T-cell (primary cell): ENCODE measurements at regions not wholly inside any gene's neighbourhood (a gene's known extent, or its start where the extent isn't known, plus 50 kb on each side); places are given as distances from the start of the nearest gene placed in this dataset.

ENCODE experiments used
- ATAC-seq, 4 experiments: fragments of 200-7000 bp in 3 of 4; fragments of 150-1000 bp in 1 of 4; cut with Tn5 transposase; replicated peaks in 1 of 4; 1 replicate in 3 of 4; 2 replicates in 1 of 4; pipeline ENCODE4 v1.10.0; 2021; ENCODE audit warnings: moderate library complexity in 3 of 4, mild to moderate bottlenecking in 2 of 4, moderate number of reproducible peaks in 1 of 4
- CTCF ChIA-PET, 2 donors: fragments of 300-600 bp; sonication (Branson Sonifier 250); formaldehyde crosslinking; loops; one replicate each; lab custom pipeline; 2022; ENCODE audit warnings: antibody characterized with exemption in 2 of 2; lab: Charles Lee
- POLR2A ChIA-PET, 2 donors: fragments of 300-600 bp; sonication (Branson Sonifier 250); formaldehyde crosslinking; loops; one replicate each; lab custom pipeline; 2022; ENCODE audit warnings: antibody characterized with exemption in 2 of 2; lab: Charles Lee
- DNase-seq, 35 experiments: peaks; one replicate each; pipeline versions ENCODE4 v3.0.0 to v3.0.0-alpha.2; 2013 to 2023
- H3K27ac ChIP-seq: one replicate; pipeline ENCODE4 v1.5.1; 2013; ENCODE audit warnings: low read length
- H3K27me3 ChIP-seq, 2 experiments: replicated peaks in 1 of 2; 1 replicate in 1 of 2; 2 replicates in 1 of 2; pipeline versions ENCODE4 v1.6.1 to v1.7.0; 2013; ENCODE audit warnings: low read length in 1 of 2, mixed read lengths in 1 of 2; ENCODE audit not compliant: control insufficient read depth in 2 of 2, insufficient read depth in 2 of 2; ENCODE audit errors: extremely low read depth in 1 of 2
- H3K36me3 ChIP-seq, 2 donors: 1 replicate in 1 of 2; 2 replicates in 1 of 2; pipeline versions ENCODE4 v1.6.1 to v1.7.0; 2013; ENCODE audit warnings: low read length in 1 of 2; ENCODE audit not compliant: control insufficient read depth in 2 of 2, insufficient read depth in 1 of 2; ENCODE audit errors: extremely low read depth in 1 of 2
- H3K4me1 ChIP-seq, 2 experiments: 1 replicate in 1 of 2; 2 replicates in 1 of 2; pipeline versions ENCODE4 v1.6.1 to v1.7.0; 2013; ENCODE audit warnings: low read length in 2 of 2, mixed read lengths in 1 of 2; ENCODE audit not compliant: insufficient read depth in 2 of 2, control insufficient read depth in 1 of 2; ENCODE audit errors: extremely low read depth in 1 of 2
- H3K4me3 ChIP-seq, 2 donors: 1 replicate in 1 of 2; 2 replicates in 1 of 2; pipeline versions ENCODE4 v1.5.1 to v1.7.0; 2013; ENCODE audit warnings: mild to moderate bottlenecking in 2 of 2, low read length in 1 of 2, moderate library complexity in 1 of 2; ENCODE audit not compliant: control insufficient read depth in 1 of 2; ENCODE audit errors: extremely low read depth in 1 of 2
- H3K9me3 ChIP-seq: 2 replicates; pipeline ENCODE4 v1.7.0; 2013
- H3K27ac Mint-ChIP-seq, 2 donors: one replicate each; pipeline ENCODE4 v1.8.0; 2020 to 2021; ENCODE audit warnings: mild to moderate bottlenecking in 2 of 2, mixed read lengths in 2 of 2
- H3K27me3 Mint-ChIP-seq, 2 donors: one replicate each; pipeline ENCODE4 v1.8.0; 2021 to 2022; ENCODE audit warnings: mixed read lengths in 2 of 2
- H3K36me3 Mint-ChIP-seq: one replicate; pipeline ENCODE4 v1.8.0; 2021; ENCODE audit warnings: mixed read lengths
- H3K4me1 Mint-ChIP-seq, 3 donors: one replicate each; pipeline ENCODE4 v1.8.0; 2020 to 2022; ENCODE audit warnings: mixed read lengths in 3 of 3, mild to moderate bottlenecking in 1 of 3
- H3K4me3 Mint-ChIP-seq, 3 donors: one replicate each; pipeline ENCODE4 v1.8.0; 2020 to 2022; ENCODE audit warnings: mild to moderate bottlenecking in 3 of 3, mixed read lengths in 3 of 3, moderate library complexity in 3 of 3
- H3K9me3 Mint-ChIP-seq, 3 donors: one replicate each; pipeline ENCODE4 v1.8.0; 2020 to 2022; ENCODE audit warnings: mixed read lengths in 3 of 3
- WGBS: methylation state at CpG from one replicate; pipeline ENCODE4 v1.1.5; 2013; ENCODE audit warnings: missing lambda C conversion rate; ENCODE audit not compliant: insufficient coverage; 5-methylcytosine and 5-hydroxymethylcytosine counted together

- DNase-seq (no peak), ATAC-seq (no peak)
- Histone ChIP-seq H3K4me3 (no peak overlapping the region), H3K36me3 (no peaks in the 10 kb centered on the region), H3K27ac (no peak overlapping the region), H3K4me1 (no peaks in the 10 kb centered on the region), H3K27me3 (peaks cover 0 to 5% of the 10 kb centered on the region in 2 experiments), H3K9me3 (no peaks in the 10 kb centered on the region)
- WGBS = 88% methylated on average over 1 of the region's 3 CpGs
- no peaks in the 10 kb centered on the region for H3K4me1 Mint-ChIP-seq
- ChIA-PET POLR2A (no interaction called here), CTCF (interaction anchor here in 1 of 2 donors (0.5 kb wide), 1 partner anchor 42 kb away, joined by 7 read pairs; no protein-coding TSS in a partner anchor)
- no peak overlapping the region for H3K4me3 Mint-ChIP-seq
- peaks cover 12 to 14% of the 10 kb centered on the region in 2 donors for H3K27me3 Mint-ChIP-seq
- H3K36me3 Mint-ChIP-seq = no peaks in the 10 kb centered on the region
- H3K27ac Mint-ChIP-seq = no peak overlapping the region
- H3K9me3 Mint-ChIP-seq = no peaks in the 10 kb centered on the region
Measured at GRCh38 chr13:79658333-79658975, 177.5 kb downstream of the NDFIP2 start.

DNA sequence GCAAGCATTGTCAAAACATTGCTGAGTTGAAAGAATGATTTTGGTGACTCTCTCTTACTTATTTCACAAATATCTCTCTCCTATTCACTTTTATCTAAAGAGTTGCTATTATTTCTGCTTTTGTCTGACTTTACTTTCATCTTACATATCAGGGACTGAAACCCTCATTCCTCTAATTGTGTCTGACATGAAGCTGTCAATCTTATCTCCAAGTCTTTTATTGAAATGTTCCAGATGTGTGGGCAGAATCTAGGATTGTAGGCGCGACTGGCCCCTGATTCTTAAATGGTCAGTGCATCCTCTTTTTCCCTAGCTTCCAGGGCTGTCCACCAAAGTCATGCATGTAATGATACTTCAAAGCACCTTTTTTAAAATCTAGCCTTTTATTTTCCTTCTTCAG, 174.6 kb downstream of the NDFIP2 start:
- ATAC-seq (no peak), DNase-seq (no peak)
- Histone ChIP-seq H3K9me3 (no peaks in the 10 kb centered on the region), H3K4me1 (no peaks in the 10 kb centered on the region), H3K4me3 (no peak overlapping the region), H3K27ac (no peak overlapping the region), H3K36me3 (no peaks in the 10 kb centered on the region), H3K27me3 (peaks cover 0 to 5% of the 10 kb centered on the region in 2 experiments)
- Mint-ChIP-seq H3K36me3 (no peaks in the 10 kb centered on the region), H3K27me3 (peaks cover 15 to 17% of the 10 kb centered on the region in 2 donors), H3K9me3 (no peaks in the 10 kb centered on the region), H3K27ac (no peak overlapping the region), H3K4me1 (no peaks in the 10 kb centered on the region), H3K4me3 (no peak overlapping the region)
- no CpG with 5 or more reads among the region's 2 CpGs for WGBS
- POLR2A ChIA-PET = no interaction called here
- CTCF ChIA-PET = no interaction called here

DNA sequence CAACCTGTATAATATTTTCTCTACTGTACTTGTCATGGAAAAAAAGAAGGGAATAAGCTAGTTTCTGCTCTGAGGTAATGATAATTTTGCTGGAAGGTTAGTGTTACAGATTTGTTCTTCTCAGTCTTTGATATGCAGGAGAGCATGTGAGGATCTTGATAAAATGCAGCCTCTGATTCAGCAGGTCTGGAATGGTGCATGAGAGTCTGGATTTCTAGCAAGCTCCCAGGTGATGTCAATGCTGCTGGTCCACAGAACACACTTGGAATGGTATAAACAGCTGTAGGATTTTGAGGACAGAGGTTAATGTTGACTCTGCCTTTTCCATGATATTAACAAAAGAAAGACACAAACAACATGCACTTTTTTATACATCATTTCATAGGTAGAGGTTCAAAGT, 173.6 kb downstream of the NDFIP2 start:
- Histone ChIP-seq H3K4me1 (no peaks in the 10 kb centered on the region), H3K9me3 (no peaks in the 10 kb centered on the region), H3K4me3 (no peak overlapping the region), H3K27me3 (peaks cover 0 to 5% of the 10 kb centered on the region in 2 experiments), H3K36me3 (no peaks in the 10 kb centered on the region), H3K27ac (no peak overlapping the region)
- Mint-ChIP-seq H3K4me3 (no peak overlapping the region), H3K36me3 (no peaks in the 10 kb centered on the region), H3K4me1 (no peaks in the 10 kb centered on the region), H3K27me3 (peaks cover 15 to 17% of the 10 kb centered on the region in 2 donors), H3K9me3 (no peaks in the 10 kb centered on the region), H3K27ac (no peak overlapping the region)
- DNase-seq (no peak), ATAC-seq (no peak)
- ChIA-PET CTCF (no interaction called here), POLR2A (no interaction called here)

DNA sequence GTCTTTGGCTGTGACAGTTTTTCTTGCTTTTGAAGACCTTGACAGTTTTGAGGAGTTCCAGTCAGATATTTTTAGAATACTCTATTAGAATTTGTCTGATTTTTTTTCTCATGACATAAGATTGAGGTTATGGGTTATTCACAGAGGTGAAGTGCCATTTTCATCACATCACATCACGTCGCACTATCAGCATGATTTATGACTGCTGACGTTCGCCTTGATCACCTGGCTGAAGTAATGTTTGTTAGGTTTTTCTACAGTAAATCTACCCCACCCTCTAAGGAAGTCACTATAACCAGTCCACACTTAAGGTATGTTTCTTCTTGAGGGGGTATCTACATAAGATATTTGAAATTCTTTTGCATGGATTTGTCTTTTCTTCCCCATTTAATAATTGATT, 169.7 kb downstream of the NDFIP2 start:
- Mint-ChIP-seq H3K27me3 (peaks cover 3 to 8% of the 10 kb centered on the region in 2 donors), H3K9me3 (no peaks in the 10 kb centered on the region), H3K36me3 (no peaks in the 10 kb centered on the region), H3K4me1 (no peaks in the 10 kb centered on the region), H3K4me3 (no peak overlapping the region), H3K27ac (no peak overlapping the region)
- H3K27ac ChIP-seq = no peak overlapping the region
- H3K4me1 ChIP-seq = no peaks in the 10 kb centered on the region
- DNase-seq (no peak), ATAC-seq (no peak)
- H3K36me3 ChIP-seq = no peaks in the 10 kb centered on the region
- H3K9me3 ChIP-seq = no peaks in the 10 kb centered on the region
- WGBS = no CpG with 5 or more reads among the region's 4 CpGs
- CTCF ChIA-PET = no interaction called here
- no peaks in the 10 kb centered on the region for H3K27me3 ChIP-seq
- H3K4me3 ChIP-seq = no peak overlapping the region
- POLR2A ChIA-PET = no interaction called here

- Mint-ChIP-seq H3K4me1 (no peaks in the 10 kb centered on the region), H3K36me3 (no peaks in the 10 kb centered on the region), H3K27me3 (peaks cover 8 to 9% of the 10 kb centered on the region in 2 donors), H3K4me3 (no peak overlapping the region), H3K9me3 (no peaks in the 10 kb centered on the region), H3K27ac (no peak overlapping the region)
- H3K36me3 ChIP-seq = no peaks in the 10 kb centered on the region
- ChIA-PET CTCF (no interaction called here), POLR2A (no interaction called here)
- no peaks in the 10 kb centered on the region for H3K9me3 ChIP-seq
- DNase-seq (no peak), ATAC-seq (no peak)
- H3K4me3 ChIP-seq = no peak overlapping the region
- no CpG with 5 or more reads among the region's 1 CpG for WGBS
- H3K27ac ChIP-seq = no peak overlapping the region
- no peaks in the 10 kb centered on the region for H3K27me3 ChIP-seq
- H3K4me1 ChIP-seq = no peaks in the 10 kb centered on the region
Measured at GRCh38 chr13:79648191-79648590, 167.2 kb downstream of the NDFIP2 start.

DNA sequence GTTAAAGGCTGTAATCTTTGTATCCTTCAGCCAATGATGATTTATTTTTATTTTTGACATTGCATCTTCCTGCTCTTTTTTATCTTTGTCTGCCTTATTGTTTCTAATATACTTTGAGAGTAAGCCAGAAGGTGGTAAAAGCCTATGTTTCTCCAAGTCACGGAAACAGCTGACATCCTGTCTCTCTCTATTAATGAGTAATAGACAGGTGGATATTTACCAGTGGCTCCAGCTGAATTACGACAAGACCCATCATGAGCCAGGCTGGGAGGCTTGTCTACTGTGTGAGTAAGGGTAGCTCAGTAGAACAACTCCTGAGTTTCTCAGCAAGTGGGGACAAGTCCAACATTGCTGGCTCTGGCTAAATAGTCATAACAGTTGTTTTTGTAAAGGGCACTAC, 166.6 kb downstream of the NDFIP2 start:
- Histone ChIP-seq H3K4me3 (no peak overlapping the region), H3K36me3 (no peaks in the 10 kb centered on the region), H3K4me1 (no peaks in the 10 kb centered on the region), H3K27me3 (no peaks in the 10 kb centered on the region), H3K27ac (no peak overlapping the region), H3K9me3 (no peaks in the 10 kb centered on the region)
- Mint-ChIP-seq H3K4me1 (no peaks in the 10 kb centered on the region), H3K9me3 (no peaks in the 10 kb centered on the region), H3K27ac (no peak overlapping the region), H3K4me3 (no peak overlapping the region), H3K27me3 (peaks cover 8 to 12% of the 10 kb centered on the region in 2 donors), H3K36me3 (no peaks in the 10 kb centered on the region)
- WGBS = no CpG with 5 or more reads among the region's 2 CpGs
- DNase-seq = no peak
- CTCF ChIA-PET = no interaction called here
- POLR2A ChIA-PET = no interaction called here
- no peak for ATAC-seq

DNA sequence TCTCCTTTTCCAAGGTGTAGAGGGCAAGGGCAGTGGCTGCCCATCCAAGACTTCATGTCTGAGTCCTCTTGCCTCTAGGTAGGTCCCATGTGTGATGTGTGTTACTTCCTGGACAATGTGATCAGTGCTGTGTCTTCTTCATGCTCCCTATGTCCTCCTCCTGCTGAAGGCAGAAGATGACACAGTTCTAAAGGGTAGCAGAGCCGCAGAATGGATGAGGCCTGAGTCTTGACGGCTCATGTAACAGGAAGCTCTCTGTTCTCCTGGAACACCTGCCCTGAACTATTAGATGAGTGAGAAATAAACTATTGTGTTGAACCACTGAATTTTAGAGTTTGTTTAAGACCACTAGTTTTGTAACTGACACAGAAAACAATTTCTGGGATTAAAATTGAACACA, 165.9 kb downstream of the NDFIP2 start:
- DNase-seq (no peak), ATAC-seq (no peak)
- no peak overlapping the region for H3K4me3 Mint-ChIP-seq
- no peaks in the 10 kb centered on the region for H3K9me3 Mint-ChIP-seq
- Histone ChIP-seq H3K9me3 (no peaks in the 10 kb centered on the region), H3K27ac (no peak overlapping the region), H3K4me3 (no peak overlapping the region), H3K36me3 (no peaks in the 10 kb centered on the region), H3K4me1 (no peaks in the 10 kb centered on the region), H3K27me3 (no peaks in the 10 kb centered on the region)
- no peak overlapping the region for H3K27ac Mint-ChIP-seq
- ChIA-PET POLR2A (no interaction called here), CTCF (no interaction called here)
- no peaks in the 10 kb centered on the region for H3K36me3 Mint-ChIP-seq
- peaks cover 7 to 13% of the 10 kb centered on the region in 2 donors for H3K27me3 Mint-ChIP-seq
- WGBS = no CpG with 5 or more reads among the region's 2 CpGs
- H3K4me1 Mint-ChIP-seq = no peaks in the 10 kb centered on the region
